ENCODE measurements at regions not wholly inside any gene's neighbourhood (a gene's known extent, or its start where the extent isn't known, plus 50 kb on each side); places are given as distances from the start of the nearest gene placed in this dataset.

DNA sequence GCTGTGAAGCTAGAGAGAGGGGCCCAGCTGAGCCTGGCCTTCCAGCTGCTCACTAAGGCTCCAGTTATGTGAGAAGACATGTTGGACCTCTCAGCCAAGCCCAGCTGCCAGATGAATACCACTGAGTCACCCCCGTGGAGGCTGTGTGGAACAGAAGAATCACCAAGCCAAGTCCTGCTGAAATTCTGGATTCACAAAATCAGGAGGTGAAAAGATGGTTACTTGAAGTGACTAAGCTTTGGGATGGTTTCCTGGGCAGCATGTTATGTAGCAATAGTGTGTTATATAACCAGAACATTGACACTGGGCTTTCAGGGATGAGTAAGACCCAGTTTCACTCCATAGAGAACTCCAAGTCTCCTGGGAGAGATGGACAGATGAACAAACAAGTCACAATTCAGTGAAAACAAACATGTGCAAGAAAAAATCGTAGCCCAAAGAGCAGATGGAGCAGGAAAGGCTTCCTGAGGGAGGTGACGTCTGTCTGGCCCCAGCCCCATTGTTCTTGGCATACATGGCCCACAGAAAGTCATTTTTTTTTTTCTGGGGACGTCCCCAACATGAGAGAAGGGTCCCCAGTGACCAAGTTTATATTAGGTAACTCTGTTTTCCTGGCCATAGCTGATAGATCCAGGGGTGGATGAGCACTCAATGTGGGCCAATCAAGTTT lies 64.1 kb upstream of the PDZD8 start (continued):
- no peak for TF ChIP-seq FOXA2 (IDR thresholded peaks at IDR 0.05)
- TF ChIP-seq, protein P1, sequence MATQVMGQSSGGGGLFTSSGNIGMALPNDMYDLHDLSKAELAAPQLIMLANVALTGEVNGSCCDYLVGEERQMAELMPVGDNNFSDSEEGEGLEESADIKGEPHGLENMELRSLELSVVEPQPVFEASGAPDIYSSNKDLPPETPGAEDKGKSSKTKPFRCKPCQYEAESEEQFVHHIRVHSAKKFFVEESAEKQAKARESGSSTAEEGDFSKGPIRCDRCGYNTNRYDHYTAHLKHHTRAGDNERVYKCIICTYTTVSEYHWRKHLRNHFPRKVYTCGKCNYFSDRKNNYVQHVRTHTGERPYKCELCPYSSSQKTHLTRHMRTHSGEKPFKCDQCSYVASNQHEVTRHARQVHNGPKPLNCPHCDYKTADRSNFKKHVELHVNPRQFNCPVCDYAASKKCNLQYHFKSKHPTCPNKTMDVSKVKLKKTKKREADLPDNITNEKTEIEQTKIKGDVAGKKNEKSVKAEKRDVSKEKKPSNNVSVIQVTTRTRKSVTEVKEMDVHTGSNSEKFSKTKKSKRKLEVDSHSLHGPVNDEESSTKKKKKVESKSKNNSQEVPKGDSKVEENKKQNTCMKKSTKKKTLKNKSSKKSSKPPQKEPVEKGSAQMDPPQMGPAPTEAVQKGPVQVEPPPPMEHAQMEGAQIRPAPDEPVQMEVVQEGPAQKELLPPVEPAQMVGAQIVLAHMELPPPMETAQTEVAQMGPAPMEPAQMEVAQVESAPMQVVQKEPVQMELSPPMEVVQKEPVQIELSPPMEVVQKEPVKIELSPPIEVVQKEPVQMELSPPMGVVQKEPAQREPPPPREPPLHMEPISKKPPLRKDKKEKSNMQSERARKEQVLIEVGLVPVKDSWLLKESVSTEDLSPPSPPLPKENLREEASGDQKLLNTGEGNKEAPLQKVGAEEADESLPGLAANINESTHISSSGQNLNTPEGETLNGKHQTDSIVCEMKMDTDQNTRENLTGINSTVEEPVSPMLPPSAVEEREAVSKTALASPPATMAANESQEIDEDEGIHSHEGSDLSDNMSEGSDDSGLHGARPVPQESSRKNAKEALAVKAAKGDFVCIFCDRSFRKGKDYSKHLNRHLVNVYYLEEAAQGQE (IDR thresholded peaks at IDR 0.05) = no peak

DNA sequence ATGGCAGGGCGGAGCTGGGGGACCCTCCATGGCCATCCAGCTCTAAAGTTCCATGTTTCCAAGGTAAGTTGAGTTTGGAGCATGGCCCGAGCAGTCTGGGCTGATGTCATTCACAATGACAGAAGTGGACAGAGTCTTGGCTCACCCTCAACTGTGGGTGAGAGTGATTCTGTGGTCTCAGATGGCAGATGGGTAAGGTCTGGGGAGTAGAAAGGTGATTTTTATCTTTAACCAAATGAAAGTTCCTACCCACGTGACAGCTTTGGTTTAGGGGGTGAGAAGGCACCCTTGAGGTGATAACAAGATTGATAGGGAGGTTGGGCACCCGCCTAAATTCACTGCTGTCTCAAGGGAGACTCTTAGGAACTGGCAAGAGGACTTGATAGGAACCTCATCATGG lies 57.6 kb upstream of the PDZD8 start:
- DNase-seq (ENCODE audit: low spot score) = no peak
- Histone ChIP-seq H3K9me3 (ENCODE audit: control insufficient read depth in 4 of 4, low read length in 3 of 4) (no peaks in the 10 kb centered on the region), H3K4me1 (ENCODE audit: control insufficient read depth in 4 of 4, insufficient read depth in 4 of 4, low read length in 3 of 4) (no peaks in the 10 kb centered on the region), H3K36me3 (ENCODE audit: control insufficient read depth in 4 of 4, insufficient read depth in 3 of 4, low read depth in 1 of 4, low read length in 3 of 4) (no peaks in the 10 kb centered on the region), H3K27me3 (ENCODE audit: control insufficient read depth in 4 of 4, insufficient read depth in 4 of 4, low read length in 3 of 4) (no peaks in the 10 kb centered on the region), H3K4me3 (ENCODE audit: low read depth in 1 of 3, low read length in 3 of 3) (no peak overlapping the region), H3K27ac (ENCODE audit: low read depth in 1 of 2, low read length in 2 of 2) (no peak overlapping the region), H3K9ac (ENCODE audit: low read depth in 1 of 2, low read length in 2 of 2) (no peak overlapping the region)
- 77% methylated on average over 4 of the region's 4 CpGs for WGBS
- TF ChIP-seq GABPA (IDR thresholded peaks at IDR 0.05 in 1 of 2, conservative IDR thresholded peaks at IDR 0.05 in 1 of 2) = no peak
- TF ChIP-seq, protein P2, sequence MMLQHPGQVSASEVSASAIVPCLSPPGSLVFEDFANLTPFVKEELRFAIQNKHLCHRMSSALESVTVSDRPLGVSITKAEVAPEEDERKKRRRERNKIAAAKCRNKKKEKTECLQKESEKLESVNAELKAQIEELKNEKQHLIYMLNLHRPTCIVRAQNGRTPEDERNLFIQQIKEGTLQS (IDR thresholded peaks at IDR 0.05) = no peak
- no peak for TF ChIP-seq NR2F2 (IDR thresholded peaks at IDR 0.05)
- TF ChIP-seq, protein P3, sequence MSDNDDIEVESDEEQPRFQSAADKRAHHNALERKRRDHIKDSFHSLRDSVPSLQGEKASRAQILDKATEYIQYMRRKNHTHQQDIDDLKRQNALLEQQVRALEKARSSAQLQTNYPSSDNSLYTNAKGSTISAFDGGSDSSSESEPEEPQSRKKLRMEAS (IDR thresholded peaks at IDR 0.05) = no peak
- no peak for TF ChIP-seq TAF1 (conservative IDR thresholded peaks at IDR 0.05)
- no peak for TF ChIP-seq FOXA1 (IDR thresholded peaks at IDR 0.05)
- TF ChIP-seq RXRA (IDR thresholded peaks at IDR 0.05) = no peak
- no peak for TF ChIP-seq HNF4G (IDR thresholded peaks at IDR 0.05)
- no peak for TF ChIP-seq JUND (IDR thresholded peaks at IDR 0.05)
- no peak for TF ChIP-seq EGR1 (IDR thresholded peaks at IDR 0.05; ENCODE audit: low read depth in 2 of 2)
- no peak for TF ChIP-seq SP1 (IDR thresholded peaks at IDR 0.05)
- no peak for TF ChIP-seq YY1 (IDR thresholded peaks at IDR 0.05)
- no peak for TF ChIP-seq RAD21 (IDR thresholded peaks at IDR 0.05)
- TF ChIP-seq, protein P1 (IDR thresholded peaks at IDR 0.05) = no peak
